HG02763 (cell line): ENCODE measurements at regions not wholly inside any gene's neighbourhood (a gene's known extent, or its start where the extent isn't known, plus 50 kb on each side); places are given as distances from the start of the nearest gene placed in this dataset.

Experiments used
- ATAC-seq: cut with Tn5 transposase; IDR thresholded peaks from one replicate; pipeline ENCODE4 v1.9.1; 2021; ENCODE audit warnings: mild to moderate bottlenecking, moderate library complexity; ENCODE audit not compliant: unreplicated experiment

GRCh38 chr1:87903242-87903641 lies 574.6 kb downstream of the LMO4 start:
- no peak for ATAC-seq

DNA sequence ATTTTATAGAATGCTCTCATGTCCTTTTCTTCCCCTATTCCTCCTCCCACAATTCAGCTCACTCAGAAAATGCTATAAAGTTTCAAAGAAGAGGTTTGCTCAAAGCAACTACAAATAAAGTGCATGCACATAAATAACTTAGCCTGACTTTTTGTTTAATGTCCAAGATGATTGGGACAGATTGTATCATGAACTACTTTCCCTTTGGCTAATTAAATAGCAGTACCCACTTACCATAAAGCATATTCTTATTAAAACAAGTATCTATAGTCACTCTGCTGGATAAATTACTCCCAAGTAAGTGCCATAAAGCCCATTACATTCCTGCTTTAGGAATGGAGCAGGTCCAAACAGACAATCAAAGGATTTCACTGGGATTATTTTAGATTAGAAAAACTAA lies 576.0 kb downstream of the LMO4 start:
- no peak for ATAC-seq

- no peak for ATAC-seq
Measured at GRCh38 chr1:87905651-87906050, 577.0 kb downstream of the LMO4 start.

- ATAC-seq, result no peak
Measured at GRCh38 chr1:87906078-87906477, 577.4 kb downstream of the LMO4 start.

DNA sequence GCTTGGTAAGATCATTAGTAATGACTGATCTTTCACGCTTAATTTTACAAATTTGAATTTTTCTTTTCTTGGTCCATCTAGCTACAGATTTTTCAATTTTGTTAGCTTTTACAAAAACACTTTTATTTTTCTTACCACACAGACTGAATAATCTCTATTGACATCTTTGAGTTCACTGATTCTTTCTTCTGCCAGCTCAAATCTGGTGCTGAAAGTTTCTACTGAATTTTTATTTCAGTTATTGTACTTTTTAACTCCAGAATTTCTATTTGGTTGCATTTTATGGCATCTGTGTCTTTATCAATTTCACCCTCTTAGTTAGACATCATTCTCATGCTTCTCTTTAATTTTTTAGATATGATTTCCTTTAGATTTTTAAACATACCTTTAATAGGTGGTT lies 584.7 kb downstream of the LMO4 start:
- ATAC-seq, result no peak

GRCh38 chr1:87914396-87914795 lies 585.7 kb downstream of the LMO4 start:
- ATAC-seq, result no peak

DNA sequence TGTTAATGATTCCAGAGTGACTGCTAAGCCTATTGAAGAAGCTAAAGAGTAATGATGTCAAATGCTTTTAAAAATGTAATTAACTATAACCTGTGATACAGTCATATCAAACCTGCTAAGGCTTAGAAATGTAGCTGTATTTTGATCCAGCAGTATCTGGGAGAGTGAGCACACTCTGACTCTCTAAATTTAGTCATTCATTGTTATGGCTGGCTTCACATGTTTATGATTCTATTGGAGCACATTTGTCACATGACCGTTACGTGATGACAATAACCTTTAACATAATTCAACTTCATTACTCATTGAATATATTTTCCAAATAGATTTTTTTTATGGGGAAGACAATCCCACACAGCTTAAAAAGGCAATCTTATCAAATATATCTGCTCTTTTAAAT lies 587.1 kb downstream of the LMO4 start:
- no peak for ATAC-seq

DNA sequence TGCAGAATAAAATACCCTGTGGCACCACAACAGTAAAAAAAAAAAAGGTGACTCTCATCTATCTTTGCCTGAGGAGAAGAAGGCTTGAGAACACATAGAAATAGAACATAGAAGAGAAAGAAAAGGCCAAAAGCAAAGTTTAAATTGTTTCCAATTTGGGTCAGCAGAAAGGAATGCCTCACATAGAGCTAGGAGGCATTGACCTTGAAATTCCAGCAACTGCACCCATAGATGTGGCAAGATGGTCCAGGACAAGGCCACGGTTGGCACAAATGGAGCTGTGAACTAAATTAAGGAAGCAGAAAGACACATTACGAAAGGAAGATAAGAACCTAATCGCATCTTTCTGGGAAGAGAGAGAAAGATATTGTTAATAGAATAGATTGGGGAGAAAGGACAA lies 588.3 kb downstream of the LMO4 start:
- ATAC-seq, result no peak

DNA sequence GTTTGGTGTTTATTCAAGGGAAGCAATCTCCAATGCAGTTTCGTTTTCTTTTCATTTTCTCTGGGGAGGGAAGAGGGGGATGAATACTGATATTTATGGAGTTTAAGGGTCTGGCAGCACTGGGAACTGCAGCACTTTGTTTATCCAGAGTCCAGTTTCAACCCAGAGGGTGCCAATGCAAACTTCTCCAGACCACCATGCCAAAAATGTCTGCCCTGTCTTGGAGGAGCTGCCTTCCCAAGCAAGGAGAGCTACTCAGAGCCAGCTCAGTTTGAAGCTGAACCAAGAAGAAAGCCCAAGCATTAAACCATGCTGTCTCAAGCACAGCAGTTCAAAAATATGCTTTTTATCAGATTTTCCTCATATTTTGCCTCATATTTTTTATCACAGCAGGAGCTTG lies 589.7 kb downstream of the LMO4 start:
- ATAC-seq, result no peak

DNA sequence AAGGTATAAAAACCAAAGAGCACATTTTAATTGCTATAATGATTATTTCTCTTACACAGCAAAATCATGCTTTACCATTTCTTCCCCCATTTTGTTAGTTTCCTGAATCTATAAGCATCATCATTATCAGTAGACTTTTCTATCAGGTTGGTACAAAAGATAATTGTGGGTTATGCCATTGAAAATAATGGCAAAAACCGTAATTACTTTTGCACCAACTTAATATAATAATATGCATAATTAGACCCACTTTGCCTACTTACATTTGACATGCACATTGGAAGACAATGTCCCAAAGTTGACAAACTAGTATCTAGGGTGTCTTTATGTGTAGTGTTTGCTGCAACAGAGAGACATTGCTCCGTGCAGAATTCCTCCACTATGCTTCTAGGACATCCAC lies 594.2 kb downstream of the LMO4 start:
- ATAC-seq, result no peak

DNA sequence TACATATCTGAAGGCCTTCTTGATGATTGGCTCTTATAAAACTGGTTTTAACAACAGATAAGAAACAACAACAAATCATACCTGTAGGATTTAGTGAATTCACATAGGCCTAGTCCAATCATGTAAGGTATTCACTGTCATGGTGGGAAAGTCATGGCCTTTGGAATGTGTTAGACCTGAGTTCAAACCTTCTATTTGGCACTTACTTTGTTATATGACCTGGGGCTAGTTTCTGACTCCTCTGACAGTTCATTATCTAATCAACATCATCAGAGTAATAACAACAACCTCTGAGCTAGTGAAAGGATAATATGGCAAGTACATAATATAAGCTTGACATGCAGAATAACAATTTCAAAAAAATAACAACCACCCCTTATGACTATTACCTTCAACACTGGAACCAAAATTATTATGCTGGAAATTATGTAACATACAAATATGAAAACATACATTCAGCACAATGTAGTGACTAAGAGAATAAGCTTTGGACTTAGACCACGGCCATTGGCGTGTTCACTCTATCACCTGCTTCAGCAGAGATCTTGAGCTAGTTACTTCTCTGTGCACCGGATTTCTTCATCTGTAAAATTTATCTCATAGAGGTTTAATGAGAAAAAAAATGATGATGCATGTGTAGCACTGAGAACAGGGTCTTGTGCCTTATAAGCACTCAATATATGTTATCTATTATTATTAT lies 597.6 kb downstream of the LMO4 start:
- ATAC-seq, result no peak

DNA sequence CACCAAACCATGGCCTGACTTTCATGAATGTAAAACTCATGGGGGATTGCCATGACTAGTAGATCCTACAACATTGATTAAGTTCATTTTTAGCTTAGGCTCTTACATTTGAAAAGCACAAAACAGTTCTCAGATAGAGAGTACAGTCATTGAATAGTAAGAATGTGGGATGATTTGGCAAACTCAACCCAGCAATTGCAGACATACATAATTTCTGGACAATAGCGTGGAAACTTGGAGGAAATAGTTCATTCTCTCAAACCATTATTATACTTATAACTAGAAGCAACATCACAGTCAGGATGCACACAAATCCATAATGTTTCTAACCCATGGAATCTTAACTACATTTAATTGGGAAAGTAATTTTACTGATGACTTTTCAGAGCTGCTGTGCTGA lies 598.2 kb downstream of the LMO4 start:
- ATAC-seq, result no peak

GRCh38 chr1:87927391-87928280 lies 599.0 kb downstream of the LMO4 start:
- no peak for ATAC-seq

DNA sequence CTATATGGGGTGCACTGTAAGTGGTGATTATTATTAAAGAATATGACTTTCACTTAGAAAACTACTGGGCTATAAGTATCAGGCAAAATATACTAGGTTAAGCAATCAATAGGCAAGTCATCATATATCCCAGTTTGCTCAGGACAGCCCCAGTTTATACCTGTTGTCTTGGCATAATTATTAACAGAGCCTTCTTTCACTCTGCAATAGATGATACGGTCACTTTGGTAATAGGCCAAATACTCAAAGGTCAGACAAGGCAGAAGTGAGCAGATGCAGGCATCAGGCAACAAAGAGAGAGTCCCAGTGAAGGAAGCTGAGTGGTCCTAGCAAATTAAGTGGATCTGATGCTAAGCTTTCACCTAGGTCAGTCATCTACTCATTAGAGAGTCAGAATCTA lies 599.9 kb downstream of the LMO4 start:
- no peak for ATAC-seq

DNA sequence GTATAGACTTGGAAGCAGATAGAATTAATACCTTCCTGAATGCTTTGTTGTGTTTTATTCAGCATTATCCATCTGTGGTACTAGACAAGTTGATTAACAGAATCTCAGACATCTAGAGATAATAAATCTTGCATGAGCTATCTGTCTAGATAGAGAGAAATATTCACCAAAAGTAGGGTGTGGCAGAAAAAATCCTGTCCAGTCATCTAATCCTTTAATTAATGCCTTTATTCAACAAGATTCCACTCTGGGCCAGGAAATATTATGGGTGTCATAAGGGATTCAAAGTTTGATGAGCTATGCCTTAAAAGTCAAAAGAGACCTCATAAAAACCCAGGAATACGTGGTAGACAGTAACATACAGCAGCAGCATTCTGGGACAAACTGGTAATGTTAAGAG lies 601.2 kb downstream of the LMO4 start:
- ATAC-seq, result no peak

GRCh38 chr1:87930796-87931195 lies 602.1 kb downstream of the LMO4 start:
- ATAC-seq, result no peak

DNA sequence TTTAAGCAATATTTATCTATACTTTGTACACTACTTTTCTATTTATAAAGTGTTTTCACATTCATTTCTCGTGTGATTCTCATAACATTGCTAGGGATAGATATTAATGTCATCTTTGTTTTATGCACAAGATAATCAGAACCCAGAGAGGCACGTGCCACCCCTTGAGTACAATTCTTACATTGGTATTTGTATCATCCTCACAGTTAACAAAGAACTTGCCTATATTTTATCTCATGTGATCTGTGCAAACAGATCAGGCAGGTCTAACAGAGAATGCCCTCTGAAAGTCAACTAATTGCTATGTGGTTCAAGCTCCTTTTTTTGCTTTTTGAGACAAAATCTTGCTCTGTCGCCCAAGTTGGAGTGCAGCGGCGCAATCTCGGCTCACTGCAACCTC lies 604.5 kb downstream of the LMO4 start:
- ATAC-seq, result no peak

GRCh38 chr1:87935130-87935529 lies 606.5 kb downstream of the LMO4 start:
- ATAC-seq, result no peak

DNA sequence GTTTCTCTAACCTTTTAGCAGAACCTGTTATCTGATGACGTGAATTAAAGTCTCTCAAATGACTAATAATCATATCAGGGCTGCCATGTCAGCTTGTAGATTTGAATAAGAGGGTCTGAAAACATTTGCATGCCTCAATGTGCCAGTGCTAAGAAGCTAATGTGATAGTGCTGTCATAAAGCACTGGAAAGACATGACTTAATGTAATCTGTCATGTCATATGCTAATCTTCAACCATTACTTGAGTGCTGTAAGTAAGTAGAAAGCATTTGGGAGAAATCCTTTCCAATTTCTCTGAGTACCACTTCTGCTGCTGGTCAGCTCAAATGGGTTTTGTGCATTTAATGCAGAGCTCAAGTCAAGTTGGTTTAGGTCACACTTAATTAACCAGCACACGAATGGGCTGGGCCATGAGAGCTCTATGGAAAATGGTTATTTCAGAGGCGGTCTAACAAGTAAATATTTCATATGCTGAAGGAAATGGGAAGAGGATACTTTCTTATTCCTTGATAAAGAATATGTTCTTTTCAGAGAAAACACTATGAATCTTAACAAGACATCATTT lies 609.2 kb downstream of the LMO4 start:
- ATAC-seq, result no peak

DNA sequence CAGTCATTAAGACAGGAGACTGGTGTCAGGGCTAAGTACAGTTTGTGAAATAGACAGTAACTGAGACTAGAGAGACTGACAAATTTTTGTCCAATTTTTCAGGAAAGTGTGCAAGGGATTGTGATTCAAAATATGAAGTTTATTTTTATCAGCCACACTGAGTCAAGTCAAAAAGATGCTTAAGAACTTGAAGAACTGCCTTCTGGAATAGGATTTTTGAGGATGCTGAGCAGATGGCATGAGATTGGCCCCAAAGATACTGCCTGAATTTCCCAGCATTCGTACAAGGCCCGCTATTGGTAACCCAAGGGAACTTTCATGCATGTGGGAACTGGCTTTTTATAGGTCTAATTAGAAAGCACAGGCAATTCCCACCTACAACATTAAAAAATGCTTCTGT lies 610.0 kb downstream of the LMO4 start:
- no peak for ATAC-seq

DNA sequence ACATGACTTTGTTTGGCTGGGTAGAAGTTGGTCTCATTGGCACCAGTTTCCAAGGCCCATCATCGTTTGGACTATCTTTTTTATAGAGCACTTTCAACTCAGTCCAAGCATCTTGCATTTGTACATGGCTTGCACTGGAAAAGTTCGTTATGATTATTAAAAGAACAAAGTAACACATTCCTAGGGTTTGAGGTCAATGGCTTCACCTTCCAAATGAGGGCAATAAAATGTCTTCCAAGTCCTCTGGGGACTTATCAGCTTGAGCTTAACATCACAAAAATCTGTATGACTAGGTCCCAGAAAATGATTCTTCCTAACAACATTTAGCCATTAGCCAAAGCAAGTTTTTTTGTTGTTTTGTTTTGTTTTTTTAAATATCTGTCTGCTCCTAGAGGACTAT lies 610.8 kb downstream of the LMO4 start:
- ATAC-seq, result no peak

DNA sequence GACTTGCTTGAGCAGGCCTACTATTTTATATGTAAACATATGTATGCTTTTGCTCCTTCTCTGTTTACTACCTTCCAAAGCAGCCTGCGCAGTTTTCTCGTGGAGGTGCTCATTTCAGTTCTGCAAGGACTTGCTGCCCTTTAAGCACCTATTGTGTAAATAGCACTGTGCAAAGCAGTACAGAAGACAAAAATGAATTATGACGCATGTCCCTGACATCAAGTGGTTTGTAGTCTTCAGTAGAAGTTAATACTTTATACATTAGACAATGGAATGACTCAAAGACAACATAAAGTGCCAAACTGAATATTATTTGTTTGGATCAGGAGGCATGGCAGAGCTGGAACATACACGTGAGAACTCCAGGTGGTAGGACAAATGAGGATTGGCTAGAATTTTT lies 611.7 kb downstream of the LMO4 start:
- ATAC-seq, result no peak
